DND-41 (cell line): ENCODE measurements at regions not wholly inside any gene's neighbourhood (a gene's known extent, or its start where the extent isn't known, plus 50 kb on each side); places are given as distances from the start of the nearest gene placed in this dataset.

Source experiments
- ATAC-seq: fragments of 200-7000 bp; cut with Tn5 transposase; 3 replicates; pipeline ENCODE4 v1.9.1; 2021; ENCODE audit warnings: low read depth; ENCODE audit not compliant: insufficient read depth
- DNase-seq: peaks from one replicate; pipeline ENCODE4 v3.0.0-alpha.2; 2020
- H2AFZ ChIP-seq: 2 replicates; pipeline ENCODE4 v1.6.0; 2012; ENCODE audit warnings: low read depth, low read length
- H3K27ac ChIP-seq: 2 replicates; pipeline ENCODE4 v1.5.1; 2012; ENCODE audit warnings: low read length, inconsistent platforms
- H3K27me3 ChIP-seq: fragments of 200-600 bp; sonication (generic); 2 replicates; pipeline ENCODE4 v1.6.0; 2012; ENCODE audit warnings: low read length, mild to moderate bottlenecking, inconsistent platforms; ENCODE audit not compliant: insufficient read depth, poor library complexity
- H3K36me3 ChIP-seq: 2 replicates; pipeline ENCODE4 v1.5.1; 2012; ENCODE audit warnings: low read length, inconsistent platforms; ENCODE audit not compliant: insufficient read depth
- H3K4me1 ChIP-seq: 2 replicates; pipeline ENCODE4 v1.5.1; 2012; ENCODE audit warnings: mild to moderate bottlenecking, low read length; ENCODE audit not compliant: insufficient read depth
- H3K4me2 ChIP-seq: 2 replicates; pipeline ENCODE4 v1.6.0; 2012; ENCODE audit warnings: mild to moderate bottlenecking, moderate library complexity, low read length, inconsistent platforms; ENCODE audit not compliant: insufficient read depth
- H3K4me3 ChIP-seq, 2 experiments: fragments of 200-600 bp in 1 of 2; shearing (Covaris generic) in 1 of 2; 2 replicates each; pipeline ENCODE4 v1.5.1; 2012 to 2016; ENCODE audit warnings: inconsistent platforms in 2 of 2, low read length in 2 of 2, mild to moderate bottlenecking in 2 of 2, low read depth in 1 of 2, moderate library complexity in 1 of 2
- H3K79me2 ChIP-seq: 2 replicates; pipeline ENCODE4 v1.6.0; 2012; ENCODE audit warnings: low read length, inconsistent platforms; ENCODE audit not compliant: insufficient read depth
- H3K9ac ChIP-seq: 2 replicates; pipeline ENCODE4 v1.6.0; 2012; ENCODE audit warnings: low read depth, mild to moderate bottlenecking, inconsistent platforms, low read length, moderate library complexity
- H3K9me3 ChIP-seq: 2 replicates; pipeline ENCODE4 v1.5.1; 2012; ENCODE audit warnings: low read length, moderate library complexity, mild to moderate bottlenecking, inconsistent platforms; ENCODE audit not compliant: insufficient read depth, severe bottlenecking
- H4K20me1 ChIP-seq: 2 replicates; pipeline ENCODE4 v1.6.0; 2012; ENCODE audit warnings: low read length; ENCODE audit not compliant: insufficient read depth
- EZH2 ChIP-seq: IDR thresholded peaks from 3 replicates; pipeline ENCODE4 v1.6.1; 2012; ENCODE audit warnings: borderline replicate concordance, low read depth, mild to moderate bottlenecking, moderate library complexity, low read length, inconsistent platforms; ENCODE audit not compliant: severe bottlenecking
- TF ChIP-seq, protein P1 (sequence below): IDR thresholded peaks from 2 replicates; pipeline ENCODE4 v1.5.1; 2012; ENCODE audit warnings: borderline replicate concordance, low read length, moderate library complexity, mild to moderate bottlenecking; ENCODE audit not compliant: poor library complexity, severe bottlenecking; ENCODE audit errors: extremely low read depth

DNA sequence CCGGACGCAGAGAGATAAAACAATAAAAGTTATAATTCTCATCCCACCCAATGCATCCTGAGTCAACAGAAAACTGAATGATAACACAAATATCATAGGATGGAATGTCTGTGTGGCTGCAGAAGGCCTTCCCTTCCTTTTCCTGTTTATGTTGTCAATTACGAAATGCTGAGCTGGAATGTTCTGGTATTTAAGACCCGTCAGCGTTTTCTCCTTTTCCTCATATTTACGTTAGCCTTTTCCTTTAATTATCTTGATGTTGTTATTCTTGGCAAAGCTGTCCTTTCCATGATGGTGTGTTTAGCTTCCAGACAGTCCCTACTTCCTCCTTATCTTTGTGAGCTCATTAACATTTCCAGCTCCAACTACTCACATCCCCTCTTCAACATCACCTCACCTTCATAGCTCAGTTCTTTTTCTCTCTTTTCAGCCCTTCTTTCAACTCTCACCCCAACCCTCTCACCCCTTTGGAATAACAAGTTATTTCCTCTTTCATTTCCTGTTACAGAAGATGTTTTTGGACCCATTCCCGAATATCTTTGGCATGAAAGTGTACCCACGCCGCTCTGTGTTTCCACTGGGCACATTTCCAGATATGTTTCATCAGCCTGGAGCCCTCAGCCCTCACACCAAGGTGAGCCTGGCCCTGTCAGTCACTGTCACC lies 221.6 kb downstream of the NR2F1-AS1 start:
- H3K4me2 ChIP-seq, result no peak overlapping the region
- H3K36me3 ChIP-seq, result no peaks in the 10 kb centered on the region
- no peaks in the 10 kb centered on the region for H4K20me1 ChIP-seq
- H2AFZ ChIP-seq, result no peak overlapping the region
- H3K4me1 ChIP-seq, result no peaks in the 10 kb centered on the region
- DNase-seq (no peak), ATAC-seq (no peak)
- no peak overlapping the region for H3K27ac ChIP-seq
- no peaks in the 10 kb centered on the region for H3K79me2 ChIP-seq
- no peaks in the 10 kb centered on the region for H3K27me3 ChIP-seq
- no peak overlapping the region for H3K4me3 ChIP-seq
- H3K9me3 ChIP-seq, result no peaks in the 10 kb centered on the region
- no peak for TF ChIP-seq EZH2
- TF ChIP-seq, protein P1, sequence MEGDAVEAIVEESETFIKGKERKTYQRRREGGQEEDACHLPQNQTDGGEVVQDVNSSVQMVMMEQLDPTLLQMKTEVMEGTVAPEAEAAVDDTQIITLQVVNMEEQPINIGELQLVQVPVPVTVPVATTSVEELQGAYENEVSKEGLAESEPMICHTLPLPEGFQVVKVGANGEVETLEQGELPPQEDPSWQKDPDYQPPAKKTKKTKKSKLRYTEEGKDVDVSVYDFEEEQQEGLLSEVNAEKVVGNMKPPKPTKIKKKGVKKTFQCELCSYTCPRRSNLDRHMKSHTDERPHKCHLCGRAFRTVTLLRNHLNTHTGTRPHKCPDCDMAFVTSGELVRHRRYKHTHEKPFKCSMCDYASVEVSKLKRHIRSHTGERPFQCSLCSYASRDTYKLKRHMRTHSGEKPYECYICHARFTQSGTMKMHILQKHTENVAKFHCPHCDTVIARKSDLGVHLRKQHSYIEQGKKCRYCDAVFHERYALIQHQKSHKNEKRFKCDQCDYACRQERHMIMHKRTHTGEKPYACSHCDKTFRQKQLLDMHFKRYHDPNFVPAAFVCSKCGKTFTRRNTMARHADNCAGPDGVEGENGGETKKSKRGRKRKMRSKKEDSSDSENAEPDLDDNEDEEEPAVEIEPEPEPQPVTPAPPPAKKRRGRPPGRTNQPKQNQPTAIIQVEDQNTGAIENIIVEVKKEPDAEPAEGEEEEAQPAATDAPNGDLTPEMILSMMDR, result no peak
- no peak overlapping the region for H3K9ac ChIP-seq

DNA sequence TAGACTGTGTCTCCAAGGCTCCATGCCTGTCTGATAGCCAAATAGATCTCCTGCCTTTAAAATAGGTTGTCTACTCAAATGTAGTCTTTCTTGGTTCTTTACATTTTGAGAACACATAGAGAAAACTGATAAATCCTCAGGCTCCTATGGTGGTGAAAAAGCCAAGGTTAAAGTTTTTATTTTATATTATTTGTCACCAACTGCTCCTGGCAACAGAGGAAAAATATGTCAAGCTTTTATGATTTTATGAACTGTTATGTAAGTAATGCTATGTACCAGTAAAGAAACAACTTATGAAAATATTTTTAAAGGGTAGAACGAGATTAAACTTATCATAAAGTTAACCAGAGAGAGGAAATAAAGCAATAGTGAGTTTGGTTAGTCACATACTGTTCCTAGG lies 222.8 kb downstream of the NR2F1-AS1 start:
- no peak overlapping the region for H3K9ac ChIP-seq
- no peaks in the 10 kb centered on the region for H4K20me1 ChIP-seq
- H3K4me2 ChIP-seq, result no peak overlapping the region
- no peaks in the 10 kb centered on the region for H3K27me3 ChIP-seq
- DNase-seq, result no peak
- no peaks in the 10 kb centered on the region for H3K36me3 ChIP-seq
- H3K4me3 ChIP-seq, result no peak overlapping the region
- no peak for ATAC-seq
- no peak overlapping the region for H3K27ac ChIP-seq
- no peaks in the 10 kb centered on the region for H3K79me2 ChIP-seq
- no peaks in the 10 kb centered on the region for H3K9me3 ChIP-seq
- no peaks in the 10 kb centered on the region for H3K4me1 ChIP-seq
- no peak overlapping the region for H2AFZ ChIP-seq
- TF ChIP-seq, protein P1, result no peak
- no peak for TF ChIP-seq EZH2

DNA sequence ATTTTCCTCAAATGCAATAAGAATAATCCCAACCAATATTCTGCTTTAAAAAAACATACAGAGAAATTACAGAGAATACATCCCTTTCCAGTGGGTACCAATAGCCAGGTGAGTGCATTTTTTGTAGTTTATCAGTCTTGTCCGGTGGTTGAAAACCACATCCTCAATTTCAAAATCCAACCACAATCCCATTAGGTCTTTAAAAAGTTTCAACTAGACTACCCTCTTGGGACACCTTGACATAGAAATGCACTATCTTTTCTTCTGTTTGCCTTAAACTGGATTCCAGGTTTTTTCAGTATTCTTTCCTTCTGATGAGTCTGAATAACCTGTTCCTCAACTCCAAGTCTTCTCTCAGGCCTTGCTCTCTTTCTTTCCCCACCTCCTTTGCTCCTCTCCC lies 223.3 kb downstream of the NR2F1-AS1 start:
- no peak overlapping the region for H3K4me3 ChIP-seq
- no peak overlapping the region for H2AFZ ChIP-seq
- H3K9me3 ChIP-seq, result no peaks in the 10 kb centered on the region
- no peak for TF ChIP-seq EZH2
- TF ChIP-seq, protein P1, result no peak
- no peaks in the 10 kb centered on the region for H3K27me3 ChIP-seq
- no peak overlapping the region for H3K27ac ChIP-seq
- H4K20me1 ChIP-seq, result no peaks in the 10 kb centered on the region
- no peak overlapping the region for H3K4me2 ChIP-seq
- ATAC-seq (no peak), DNase-seq (no peak)
- H3K4me1 ChIP-seq, result no peaks in the 10 kb centered on the region
- no peaks in the 10 kb centered on the region for H3K79me2 ChIP-seq
- no peaks in the 10 kb centered on the region for H3K36me3 ChIP-seq
- H3K9ac ChIP-seq, result no peak overlapping the region

DNA sequence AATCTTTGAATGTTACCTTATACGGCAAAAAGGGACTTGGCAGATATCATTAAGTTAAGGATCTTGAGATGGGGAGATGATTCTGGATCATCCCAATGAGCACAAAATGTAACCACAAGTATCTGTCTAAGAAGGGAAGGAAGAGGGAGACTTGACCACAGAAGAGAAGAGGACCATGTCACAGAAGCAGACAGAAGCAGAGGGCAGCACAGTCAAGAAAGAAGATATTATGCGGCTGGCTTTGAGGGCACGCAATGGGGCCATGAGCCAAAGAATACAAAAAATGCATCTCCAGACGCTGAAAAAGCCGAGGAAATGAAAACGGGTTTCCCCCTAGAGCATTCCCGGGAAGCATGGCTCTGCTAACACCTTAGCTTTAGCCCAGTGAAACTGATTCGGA lies 225.3 kb downstream of the NR2F1-AS1 start:
- no peaks in the 10 kb centered on the region for H3K27me3 ChIP-seq
- H3K4me2 ChIP-seq, result no peak overlapping the region
- ATAC-seq (no peak), DNase-seq (no peak)
- no peak overlapping the region for H2AFZ ChIP-seq
- H3K36me3 ChIP-seq, result no peaks in the 10 kb centered on the region
- no peaks in the 10 kb centered on the region for H3K4me1 ChIP-seq
- H3K27ac ChIP-seq, result no peak overlapping the region
- no peak overlapping the region for H3K4me3 ChIP-seq
- TF ChIP-seq EZH2, result no peak
- TF ChIP-seq, protein P1, result no peak
- no peaks in the 10 kb centered on the region for H3K9me3 ChIP-seq
- no peaks in the 10 kb centered on the region for H3K79me2 ChIP-seq
- no peak overlapping the region for H3K9ac ChIP-seq
- no peaks in the 10 kb centered on the region for H4K20me1 ChIP-seq
